KMS-11 (cell line): ENCODE measurements at regions not wholly inside any gene's neighbourhood (a gene's known extent, or its start where the extent isn't known, plus 50 kb on each side); places are given as distances from the start of the nearest gene placed in this dataset.

Experiments used
- H2AFZ ChIP-seq: fragments of 200-600 bp; sonication (generic); 2 replicates; pipeline ENCODE4 v1.6.1; 2016; ENCODE audit warnings: antibody characterized with exemption, mixed run types, low read depth
- H3K27ac ChIP-seq: fragments of 200-600 bp; sonication (generic); 2 replicates; pipeline ENCODE4 v1.6.1; 2016; ENCODE audit warnings: mild to moderate bottlenecking, mixed run types
- H3K27me3 ChIP-seq: fragments of 200-600 bp; sonication (generic); 2 replicates; pipeline ENCODE4 v1.6.1; 2017; ENCODE audit warnings: mild to moderate bottlenecking, low read depth, mixed run types, moderate library complexity; ENCODE audit not compliant: insufficient read depth
- H3K36me3 ChIP-seq: fragments of 200-600 bp; sonication (generic); 2 replicates; pipeline ENCODE4 v1.6.1; 2017; ENCODE audit warnings: mild to moderate bottlenecking, mixed run types; ENCODE audit not compliant: insufficient read depth
- H3K4me1 ChIP-seq: fragments of 200-600 bp; sonication (generic); 2 replicates; pipeline ENCODE4 v1.6.1; 2016; ENCODE audit warnings: mild to moderate bottlenecking, low read depth, mixed run types; ENCODE audit not compliant: poor library complexity, severe bottlenecking
- H3K4me2 ChIP-seq: fragments of 200-600 bp; sonication (generic); 2 replicates; pipeline ENCODE4 v1.7.0; 2016; ENCODE audit warnings: mild to moderate bottlenecking, mixed run types
- H3K4me3 ChIP-seq: fragments of 200-600 bp; sonication (generic); IDR thresholded peaks from 2 replicates; pipeline ENCODE4 v1.6.1; 2017; ENCODE audit warnings: low read depth, low read length, mixed read lengths; ENCODE audit not compliant: insufficient read depth
- H3K79me2 ChIP-seq: fragments of 200-600 bp; sonication (generic); 2 replicates; pipeline ENCODE4 v1.6.1; 2016; ENCODE audit warnings: low read depth, mixed run types; ENCODE audit not compliant: insufficient read depth
- H3K9ac ChIP-seq: fragments of 200-600 bp; sonication (generic); 2 replicates; pipeline ENCODE4 v1.6.1; 2016; ENCODE audit warnings: mild to moderate bottlenecking, mixed run types
- H4K20me1 ChIP-seq: fragments of 200-600 bp; sonication (generic); 2 replicates; pipeline ENCODE4 v1.6.1; 2016; ENCODE audit warnings: mild to moderate bottlenecking, mixed run types; ENCODE audit not compliant: insufficient read depth
- TF ChIP-seq, protein P1 (sequence below): fragments of 200-600 bp; sonication (generic); conservative IDR thresholded peaks from 2 replicates; pipeline ENCODE4 v1.6.1; 2017; ENCODE audit warnings: low read depth, mild to moderate bottlenecking, antibody characterized with exemption, low read length, moderate library complexity, mixed read lengths

DNA sequence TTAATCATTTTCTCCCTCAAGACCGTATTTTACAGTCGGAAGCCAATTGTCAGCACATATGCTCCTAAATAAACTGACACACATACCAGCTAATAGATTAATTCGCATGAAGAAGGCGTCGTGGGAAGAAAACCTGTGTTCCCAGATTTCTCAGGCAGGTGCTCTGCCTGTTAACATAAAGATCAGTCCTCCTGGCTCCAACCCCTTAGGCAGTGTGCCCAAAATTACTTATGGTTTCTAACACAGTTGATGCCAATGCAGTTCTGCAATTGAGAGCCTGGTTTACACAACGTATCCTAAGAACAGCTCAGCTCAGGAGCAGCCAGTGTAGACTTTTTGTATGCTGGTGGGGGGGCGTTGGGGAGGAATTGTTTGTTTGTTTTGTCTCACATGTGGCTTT is 208.3 kb downstream of the ENC1 start:
- Histone ChIP-seq H3K36me3 (no peaks in the 10 kb centered on the region), H3K27ac (no peak overlapping the region), H3K4me2 (no peak overlapping the region), H3K27me3 (no peaks in the 10 kb centered on the region), H2AFZ (no peak overlapping the region), H3K4me3 (no peak overlapping the region), H4K20me1 (no peaks in the 10 kb centered on the region), H3K9ac (no peak overlapping the region), H3K4me1 (no peaks in the 10 kb centered on the region), H3K79me2 (no peaks in the 10 kb centered on the region)
- TF ChIP-seq, protein P1, sequence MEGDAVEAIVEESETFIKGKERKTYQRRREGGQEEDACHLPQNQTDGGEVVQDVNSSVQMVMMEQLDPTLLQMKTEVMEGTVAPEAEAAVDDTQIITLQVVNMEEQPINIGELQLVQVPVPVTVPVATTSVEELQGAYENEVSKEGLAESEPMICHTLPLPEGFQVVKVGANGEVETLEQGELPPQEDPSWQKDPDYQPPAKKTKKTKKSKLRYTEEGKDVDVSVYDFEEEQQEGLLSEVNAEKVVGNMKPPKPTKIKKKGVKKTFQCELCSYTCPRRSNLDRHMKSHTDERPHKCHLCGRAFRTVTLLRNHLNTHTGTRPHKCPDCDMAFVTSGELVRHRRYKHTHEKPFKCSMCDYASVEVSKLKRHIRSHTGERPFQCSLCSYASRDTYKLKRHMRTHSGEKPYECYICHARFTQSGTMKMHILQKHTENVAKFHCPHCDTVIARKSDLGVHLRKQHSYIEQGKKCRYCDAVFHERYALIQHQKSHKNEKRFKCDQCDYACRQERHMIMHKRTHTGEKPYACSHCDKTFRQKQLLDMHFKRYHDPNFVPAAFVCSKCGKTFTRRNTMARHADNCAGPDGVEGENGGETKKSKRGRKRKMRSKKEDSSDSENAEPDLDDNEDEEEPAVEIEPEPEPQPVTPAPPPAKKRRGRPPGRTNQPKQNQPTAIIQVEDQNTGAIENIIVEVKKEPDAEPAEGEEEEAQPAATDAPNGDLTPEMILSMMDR: no peak

- Histone ChIP-seq H3K4me3 (no peak overlapping the region), H4K20me1 (no peaks in the 10 kb centered on the region), H3K4me1 (no peaks in the 10 kb centered on the region), H3K27ac (no peak overlapping the region), H3K9ac (no peak overlapping the region), H3K79me2 (no peaks in the 10 kb centered on the region), H3K36me3 (no peaks in the 10 kb centered on the region), H2AFZ (no peak overlapping the region), H3K27me3 (no peaks in the 10 kb centered on the region), H3K4me2 (no peak overlapping the region)
- TF ChIP-seq, protein P1: no peak
These were observed 209.2 kb downstream of the ENC1 start for GRCh38 chr5:74431290-74431669.

DNA sequence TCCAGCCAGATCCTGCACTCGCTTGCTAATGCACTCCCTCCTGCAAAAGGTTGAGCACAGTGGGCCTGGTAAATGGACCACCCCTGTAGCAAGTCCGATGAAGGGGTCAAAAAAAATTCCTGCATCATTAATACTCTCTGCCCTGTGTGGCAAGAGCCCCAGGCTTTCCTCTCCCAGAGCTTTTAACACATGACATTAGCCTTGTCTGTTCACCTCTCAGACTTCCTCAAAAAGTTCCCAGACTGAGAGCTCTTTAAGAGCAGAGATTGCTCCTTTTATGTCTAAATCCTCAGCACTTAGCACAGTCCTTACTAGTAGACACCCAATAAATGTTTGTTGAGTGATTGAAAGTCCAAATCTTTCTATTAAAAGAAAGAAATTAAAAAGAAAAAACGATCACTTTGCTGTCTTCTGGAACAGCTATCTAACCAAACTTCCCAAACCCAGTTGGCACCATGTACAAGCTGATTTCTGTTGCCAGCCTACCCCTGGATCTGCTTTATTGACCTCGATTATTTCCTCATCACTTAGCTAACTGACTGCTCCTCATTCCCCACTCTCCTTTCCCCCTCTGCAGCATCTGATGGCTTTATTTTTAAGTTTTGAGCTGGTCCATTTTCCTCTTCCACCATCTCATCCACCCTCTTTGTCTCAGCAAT is 209.8 kb downstream of the ENC1 start:
- H3K79me2 ChIP-seq: no peaks in the 10 kb centered on the region
- H3K4me1 ChIP-seq: no peaks in the 10 kb centered on the region
- H4K20me1 ChIP-seq: no peaks in the 10 kb centered on the region
- no peak overlapping the region for H2AFZ ChIP-seq
- H3K4me2 ChIP-seq: no peak overlapping the region
- H3K4me3 ChIP-seq: no peak overlapping the region
- no peak overlapping the region for H3K27ac ChIP-seq
- H3K36me3 ChIP-seq: no peaks in the 10 kb centered on the region
- H3K27me3 ChIP-seq: no peaks in the 10 kb centered on the region
- TF ChIP-seq, protein P1: no peak
- no peak overlapping the region for H3K9ac ChIP-seq

GRCh38 chr5:74429495-74429894 is 211.0 kb downstream of the ENC1 start:
- TF ChIP-seq, protein P1: no peak
- Histone ChIP-seq H3K27me3 (no peaks in the 10 kb centered on the region), H3K27ac (no peak overlapping the region), H3K9ac (no peak overlapping the region), H3K4me1 (no peaks in the 10 kb centered on the region), H2AFZ (no peak overlapping the region), H3K79me2 (no peaks in the 10 kb centered on the region), H3K4me2 (no peak overlapping the region), H3K36me3 (no peaks in the 10 kb centered on the region), H3K4me3 (no peak overlapping the region), H4K20me1 (no peaks in the 10 kb centered on the region)
